ENCODE measurements at regions not wholly inside any gene's neighbourhood (a gene's known extent, or its start where the extent isn't known, plus 50 kb on each side); places are given as distances from the start of the nearest gene placed in this dataset.
"Not testable (repeated sequence)": the region's sequence is repeated elsewhere in the genome, so short reads cannot be mapped to it uniquely, and the experiment has no call there.

GRCh38 chrX:80550722-80551121 is 130.5 kb downstream of the TENT5D start:
- no peaks in the 10 kb centered on the region for H3K4me1 ChIP-seq
- H3K27ac ChIP-seq = no peak overlapping the region

GRCh38 chrX:80556148-80556547 is 135.9 kb downstream of the TENT5D start:
- H3K4me1 ChIP-seq = no peaks in the 10 kb centered on the region
- intact Hi-C loops (cut with DNase I; ENCODE audit: low total_unique reads) = no loop called here
- no peaks in the 10 kb centered on the region for H3K27me3 ChIP-seq
- no peak for DNase-seq
- H3K27ac ChIP-seq = no peak overlapping the region
- no peaks in the 10 kb centered on the region for H3K9me3 ChIP-seq
- no peaks in the 10 kb centered on the region for H3K36me3 ChIP-seq
- H3K4me3 ChIP-seq = no peak overlapping the region
- TF ChIP-seq POLR2A (IDR thresholded peaks at IDR 0.05) = no peak
- no peak for TF ChIP-seq CTCF (IDR thresholded peaks at IDR 0.05)

More at GRCh38 chrX:80550722-80551121, 130.5 kb downstream of the TENT5D start:
- TF ChIP-seq CTCF (IDR thresholded peaks at IDR 0.05) (no peak), POLR2A (IDR thresholded peaks at IDR 0.05) (no peak)
- DNase-seq = no peak
- Histone ChIP-seq H3K4me3 (no peak overlapping the region), H3K27me3 (no peaks in the 10 kb centered on the region), H3K36me3 (peaks cover 0 to 3% of the 10 kb centered on the region in 2 donors), H3K9me3 (no peaks in the 10 kb centered on the region)
- intact Hi-C loops (cut with DNase I; ENCODE audit: low total_unique reads) = no loop called here

- H3K27ac ChIP-seq = no peak overlapping the region
- no peaks in the 10 kb centered on the region for H3K27me3 ChIP-seq
- H3K36me3 ChIP-seq = no peaks in the 10 kb centered on the region
- H3K9me3 ChIP-seq = no peaks in the 10 kb centered on the region
- intact Hi-C loops (cut with DNase I; ENCODE audit: low total_unique reads) = no loop called here
- TF ChIP-seq POLR2A (IDR thresholded peaks at IDR 0.05) (no peak), CTCF (IDR thresholded peaks at IDR 0.05) (no peak)
- no peak overlapping the region for H3K4me3 ChIP-seq
- no peaks in the 10 kb centered on the region for H3K4me1 ChIP-seq
- DNase-seq = no peak
Measured at GRCh38 chrX:80572636-80573035, 152.4 kb downstream of the TENT5D start.

GRCh38 chrX:80573275-80573674 is 153.0 kb downstream of the TENT5D start:
- no peak overlapping the region for H3K4me3 ChIP-seq
- TF ChIP-seq POLR2A (IDR thresholded peaks at IDR 0.05) = no peak
- H3K27ac ChIP-seq = no peak overlapping the region
- no peak for DNase-seq
- intact Hi-C loops (cut with DNase I; ENCODE audit: low total_unique reads) = no loop called here
- no peaks in the 10 kb centered on the region for H3K27me3 ChIP-seq
- no peaks in the 10 kb centered on the region for H3K36me3 ChIP-seq
- no peaks in the 10 kb centered on the region for H3K4me1 ChIP-seq
- H3K9me3 ChIP-seq = no peaks in the 10 kb centered on the region

- intact Hi-C loops (cut with DNase I; ENCODE audit: low total_unique reads); H3K9me3 ChIP-seq; H3K27me3 ChIP-seq; H3K27ac ChIP-seq; H3K36me3 ChIP-seq; H3K4me3 ChIP-seq; DNase-seq; H3K4me1 ChIP-seq: not testable (repeated sequence)
Measured at GRCh38 chrX:80574486-80575086, 154.3 kb downstream of the TENT5D start.

- DNase-seq = no peak
Measured at GRCh38 chrX:80576267-80576666, 156.0 kb downstream of the TENT5D start.

More at GRCh38 chrX:80576267-80576666, 156.0 kb downstream of the TENT5D start:
- TF ChIP-seq CTCF (IDR thresholded peaks at IDR 0.05) (no peak), POLR2A (IDR thresholded peaks at IDR 0.05) (no peak)
- intact Hi-C loops (cut with DNase I; ENCODE audit: low total_unique reads) = no loop called here
- no peak overlapping the region for H3K4me3 ChIP-seq
- no peaks in the 10 kb centered on the region for H3K27me3 ChIP-seq
- H3K4me1 ChIP-seq = no peaks in the 10 kb centered on the region
- no peak overlapping the region for H3K27ac ChIP-seq
- no peaks in the 10 kb centered on the region for H3K9me3 ChIP-seq
- no peaks in the 10 kb centered on the region for H3K36me3 ChIP-seq
